ENCODE measurements at regions not wholly inside any gene's neighbourhood (a gene's known extent, or its start where the extent isn't known, plus 50 kb on each side); places are given as distances from the start of the nearest gene placed in this dataset.
"Not testable (repeated sequence)": the region's sequence is repeated elsewhere in the genome, so short reads cannot be mapped to it uniquely, and the experiment has no call there.

DNA sequence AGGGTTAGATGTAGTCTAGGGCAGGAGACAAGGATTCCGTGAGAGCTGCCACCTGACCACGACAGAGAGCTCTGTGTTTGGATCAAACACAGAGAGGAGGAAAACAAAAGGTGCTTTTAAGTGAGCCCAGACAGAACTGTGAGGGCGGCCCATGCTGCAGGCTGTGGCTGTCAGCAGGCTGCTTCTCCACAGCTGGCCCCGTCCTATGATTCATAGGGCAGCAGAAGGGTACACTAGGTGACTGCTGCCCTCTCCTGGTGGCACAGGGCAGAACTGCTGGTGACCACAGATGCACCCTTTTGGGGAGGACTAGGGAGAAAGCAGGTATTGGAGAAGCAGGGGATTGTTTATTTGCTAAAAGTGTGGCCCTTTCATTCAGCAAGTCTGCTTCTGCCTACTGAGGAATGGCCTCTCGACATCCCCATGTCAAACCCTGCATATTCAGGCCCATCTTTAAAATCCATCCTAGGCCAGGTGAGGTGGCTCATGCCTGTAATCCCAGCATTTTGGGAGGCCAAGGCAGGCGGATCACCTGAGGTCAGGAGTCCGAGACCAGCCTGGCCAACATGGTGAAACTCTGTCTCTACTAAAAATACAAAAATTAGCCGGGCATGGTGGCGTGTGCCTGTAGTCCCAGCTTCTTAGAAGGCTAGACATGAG, 234.4 kb upstream of the FRG2C start:
- H4K20me1 ChIP-seq (ENCODE audit: insufficient read depth, low read length); CTCF ChIA-PET (ENCODE audit: unreplicated experiment); H3K4me2 ChIP-seq (ENCODE audit: low read length); H3K27ac ChIP-seq (ENCODE audit: low read depth, low read length, poor library complexity, severe bottlenecking); H2AFZ ChIP-seq (ENCODE audit: low read length); H3K4me1 ChIP-seq (ENCODE audit: insufficient read depth, low read length, poor library complexity, severe bottlenecking); intact Hi-C loops (cut with micrococcal nuclease; ENCODE audit: unreplicated experiment); H3K4me3 ChIP-seq (ENCODE audit: low read depth, low read length, poor library complexity, severe bottlenecking); H3K79me2 ChIP-seq (ENCODE audit: insufficient read depth, low read depth, low read length); BruUV-seq (replicated peaks); POLR2A ChIA-PET; H3K36me3 ChIP-seq (ENCODE audit: insufficient read depth, low read length); H3K9me3 ChIP-seq (ENCODE audit: low read length); H3K9me2 ChIP-seq (ENCODE audit: insufficient read depth, low read length): not testable (repeated sequence)
- DNase-seq (ENCODE audit: low spot score), result peak; percentile 47
- TF ChIP-seq, protein P1, sequence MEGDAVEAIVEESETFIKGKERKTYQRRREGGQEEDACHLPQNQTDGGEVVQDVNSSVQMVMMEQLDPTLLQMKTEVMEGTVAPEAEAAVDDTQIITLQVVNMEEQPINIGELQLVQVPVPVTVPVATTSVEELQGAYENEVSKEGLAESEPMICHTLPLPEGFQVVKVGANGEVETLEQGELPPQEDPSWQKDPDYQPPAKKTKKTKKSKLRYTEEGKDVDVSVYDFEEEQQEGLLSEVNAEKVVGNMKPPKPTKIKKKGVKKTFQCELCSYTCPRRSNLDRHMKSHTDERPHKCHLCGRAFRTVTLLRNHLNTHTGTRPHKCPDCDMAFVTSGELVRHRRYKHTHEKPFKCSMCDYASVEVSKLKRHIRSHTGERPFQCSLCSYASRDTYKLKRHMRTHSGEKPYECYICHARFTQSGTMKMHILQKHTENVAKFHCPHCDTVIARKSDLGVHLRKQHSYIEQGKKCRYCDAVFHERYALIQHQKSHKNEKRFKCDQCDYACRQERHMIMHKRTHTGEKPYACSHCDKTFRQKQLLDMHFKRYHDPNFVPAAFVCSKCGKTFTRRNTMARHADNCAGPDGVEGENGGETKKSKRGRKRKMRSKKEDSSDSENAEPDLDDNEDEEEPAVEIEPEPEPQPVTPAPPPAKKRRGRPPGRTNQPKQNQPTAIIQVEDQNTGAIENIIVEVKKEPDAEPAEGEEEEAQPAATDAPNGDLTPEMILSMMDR (conservative IDR thresholded peaks at IDR 0.05; ENCODE audit: low read length), result peak; percentile 65

DNA sequence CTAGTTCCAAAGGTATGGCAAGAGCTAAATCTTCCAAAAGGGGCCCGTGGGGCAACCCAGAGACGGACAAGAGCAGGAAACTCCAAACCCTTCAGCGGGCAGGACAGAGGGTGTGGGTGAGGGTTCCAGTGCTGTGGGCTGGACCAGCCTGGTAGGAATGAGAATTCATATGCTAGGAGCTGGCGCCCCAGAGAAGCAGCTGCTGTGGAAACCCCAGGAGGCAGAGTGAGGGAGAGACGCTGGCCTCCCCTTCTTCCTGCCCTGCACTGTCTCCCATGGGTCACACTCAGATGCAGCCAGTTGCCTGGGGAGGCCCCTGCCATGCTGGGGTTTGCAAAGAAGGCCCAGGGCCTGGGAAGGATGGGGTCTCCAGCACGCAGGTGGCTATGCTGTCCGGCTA, 233.7 kb upstream of the FRG2C start:
- H3K79me2 ChIP-seq (ENCODE audit: insufficient read depth, low read depth, low read length); H3K4me3 ChIP-seq (ENCODE audit: low read depth, low read length, poor library complexity, severe bottlenecking); H3K27ac ChIP-seq (ENCODE audit: low read depth, low read length, poor library complexity, severe bottlenecking); H2AFZ ChIP-seq (ENCODE audit: low read length); DNase-seq (ENCODE audit: low spot score); H3K4me1 ChIP-seq (ENCODE audit: insufficient read depth, low read length, poor library complexity, severe bottlenecking); H3K4me2 ChIP-seq (ENCODE audit: low read length); BruUV-seq (replicated peaks); H3K9me3 ChIP-seq (ENCODE audit: low read length); intact Hi-C loops (cut with micrococcal nuclease; ENCODE audit: unreplicated experiment); H3K9me2 ChIP-seq (ENCODE audit: insufficient read depth, low read length); H3K36me3 ChIP-seq (ENCODE audit: insufficient read depth, low read length); POLR2A ChIA-PET; H4K20me1 ChIP-seq (ENCODE audit: insufficient read depth, low read length); CTCF ChIA-PET (ENCODE audit: unreplicated experiment): not testable (repeated sequence)

DNA sequence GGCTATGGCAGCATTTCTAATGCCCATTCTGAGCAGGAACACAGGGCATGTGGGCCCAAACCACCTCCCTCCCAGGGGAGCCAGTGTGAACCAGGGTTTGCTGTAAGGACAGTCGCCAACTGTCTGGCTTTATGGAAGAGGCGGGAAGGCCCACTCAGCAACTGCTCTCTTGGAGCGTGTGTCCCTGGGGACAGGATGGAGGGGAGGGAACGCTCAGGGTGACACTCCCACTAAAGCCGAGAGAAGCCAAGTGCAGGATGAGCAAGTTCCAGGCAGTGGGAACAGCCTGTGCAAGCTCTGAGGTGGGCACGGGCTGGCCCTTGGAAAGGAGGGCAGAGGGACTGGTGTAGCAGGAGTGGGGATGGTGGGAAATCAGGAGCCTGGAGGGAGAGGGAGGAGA, 233.0 kb upstream of the FRG2C start:
- H3K9me3 ChIP-seq (ENCODE audit: low read length); H2AFZ ChIP-seq (ENCODE audit: low read length); DNase-seq (ENCODE audit: low spot score); H3K9me2 ChIP-seq (ENCODE audit: insufficient read depth, low read length); H3K4me2 ChIP-seq (ENCODE audit: low read length); H3K79me2 ChIP-seq (ENCODE audit: insufficient read depth, low read depth, low read length); BruUV-seq (replicated peaks); H3K4me1 ChIP-seq (ENCODE audit: insufficient read depth, low read length, poor library complexity, severe bottlenecking); H4K20me1 ChIP-seq (ENCODE audit: insufficient read depth, low read length); intact Hi-C loops (cut with micrococcal nuclease; ENCODE audit: unreplicated experiment); CTCF ChIA-PET (ENCODE audit: unreplicated experiment); H3K36me3 ChIP-seq (ENCODE audit: insufficient read depth, low read length); H3K27ac ChIP-seq (ENCODE audit: low read depth, low read length, poor library complexity, severe bottlenecking); H3K4me3 ChIP-seq (ENCODE audit: low read depth, low read length, poor library complexity, severe bottlenecking); POLR2A ChIA-PET: not testable (repeated sequence)

DNA sequence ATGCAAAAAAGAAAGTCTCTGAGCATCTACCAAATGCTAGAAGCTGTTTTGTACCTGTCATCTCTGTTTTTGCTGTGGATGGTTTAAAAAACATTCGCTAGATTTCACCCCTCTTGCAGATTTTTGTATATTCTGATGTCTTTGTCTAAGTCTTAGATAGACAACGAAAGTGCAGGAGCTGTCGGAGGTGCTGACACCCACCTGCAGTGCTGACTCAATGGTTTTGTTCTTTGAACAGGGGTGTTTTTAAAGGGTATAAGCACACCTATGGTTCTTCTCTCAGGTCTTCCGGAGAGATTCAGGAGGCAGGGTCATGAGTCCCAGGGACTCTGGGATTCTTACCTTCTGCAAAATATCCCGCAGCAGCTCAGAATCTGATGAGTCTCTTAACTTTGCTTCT, 231.7 kb upstream of the FRG2C start:
- H3K27ac ChIP-seq (ENCODE audit: low read depth, low read length, poor library complexity, severe bottlenecking); H3K79me2 ChIP-seq (ENCODE audit: insufficient read depth, low read depth, low read length); DNase-seq (ENCODE audit: low spot score); H3K4me2 ChIP-seq (ENCODE audit: low read length); H3K4me3 ChIP-seq (ENCODE audit: low read depth, low read length, poor library complexity, severe bottlenecking); H4K20me1 ChIP-seq (ENCODE audit: insufficient read depth, low read length); H3K9me3 ChIP-seq (ENCODE audit: low read length); BruUV-seq (replicated peaks); POLR2A ChIA-PET; H3K4me1 ChIP-seq (ENCODE audit: insufficient read depth, low read length, poor library complexity, severe bottlenecking); H3K9me2 ChIP-seq (ENCODE audit: insufficient read depth, low read length); intact Hi-C loops (cut with micrococcal nuclease; ENCODE audit: unreplicated experiment); H2AFZ ChIP-seq (ENCODE audit: low read length); CTCF ChIA-PET (ENCODE audit: unreplicated experiment); H3K36me3 ChIP-seq (ENCODE audit: insufficient read depth, low read length): not testable (repeated sequence)

DNA sequence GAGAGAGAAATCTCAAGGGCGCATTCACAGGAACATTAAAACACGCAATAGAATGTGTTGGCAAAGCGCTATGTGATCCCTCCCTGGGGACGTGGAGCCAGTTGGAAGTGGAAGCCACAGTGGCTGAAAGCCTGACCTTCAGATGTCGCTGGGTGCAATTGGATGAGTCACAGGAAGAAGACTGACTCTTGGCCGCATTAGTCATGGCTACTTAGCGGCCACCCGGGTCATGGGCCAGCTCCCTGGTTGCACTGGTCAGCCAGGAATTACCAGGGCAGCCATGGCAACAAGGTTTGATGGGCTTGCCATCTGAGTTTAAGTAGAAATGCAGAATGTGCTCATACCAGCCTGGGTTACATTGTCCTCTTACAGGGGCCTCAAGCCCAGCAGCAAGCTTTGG, 231.2 kb upstream of the FRG2C start:
- H3K79me2 ChIP-seq (ENCODE audit: insufficient read depth, low read depth, low read length); H3K4me2 ChIP-seq (ENCODE audit: low read length); H3K4me3 ChIP-seq (ENCODE audit: low read depth, low read length, poor library complexity, severe bottlenecking); DNase-seq (ENCODE audit: low spot score); BruUV-seq (replicated peaks); H4K20me1 ChIP-seq (ENCODE audit: insufficient read depth, low read length); CTCF ChIA-PET (ENCODE audit: unreplicated experiment); POLR2A ChIA-PET; H3K36me3 ChIP-seq (ENCODE audit: insufficient read depth, low read length); intact Hi-C loops (cut with micrococcal nuclease; ENCODE audit: unreplicated experiment); H3K27ac ChIP-seq (ENCODE audit: low read depth, low read length, poor library complexity, severe bottlenecking); H2AFZ ChIP-seq (ENCODE audit: low read length); H3K9me3 ChIP-seq (ENCODE audit: low read length); H3K4me1 ChIP-seq (ENCODE audit: insufficient read depth, low read length, poor library complexity, severe bottlenecking); H3K9me2 ChIP-seq (ENCODE audit: insufficient read depth, low read length): not testable (repeated sequence)

DNA sequence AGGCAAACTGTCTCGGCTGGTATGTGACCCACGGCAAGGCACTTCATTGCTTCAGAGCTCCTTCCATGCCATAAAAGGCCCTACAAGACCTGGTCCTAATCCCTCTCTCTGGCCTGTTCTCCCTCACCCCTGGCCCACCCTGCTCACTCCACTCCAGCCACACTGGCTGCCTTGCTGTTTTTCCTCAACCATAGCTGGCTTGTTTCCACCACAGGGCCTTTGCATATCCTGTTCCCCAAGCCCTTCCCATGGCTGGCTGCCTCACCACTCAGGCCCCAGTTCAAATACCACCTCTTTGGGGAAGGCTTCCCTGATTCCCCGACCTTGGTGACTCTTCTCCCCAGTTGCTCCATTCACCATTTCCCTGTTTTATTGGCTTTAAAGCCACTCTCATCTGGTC, 230.8 kb upstream of the FRG2C start:
- H3K9me3 ChIP-seq (ENCODE audit: low read length); H3K36me3 ChIP-seq (ENCODE audit: insufficient read depth, low read length); POLR2A ChIA-PET; H3K9me2 ChIP-seq (ENCODE audit: insufficient read depth, low read length); H3K4me1 ChIP-seq (ENCODE audit: insufficient read depth, low read length, poor library complexity, severe bottlenecking); H3K79me2 ChIP-seq (ENCODE audit: insufficient read depth, low read depth, low read length); H3K27ac ChIP-seq (ENCODE audit: low read depth, low read length, poor library complexity, severe bottlenecking); BruUV-seq (replicated peaks); H2AFZ ChIP-seq (ENCODE audit: low read length); H3K4me2 ChIP-seq (ENCODE audit: low read length); H4K20me1 ChIP-seq (ENCODE audit: insufficient read depth, low read length); H3K4me3 ChIP-seq (ENCODE audit: low read depth, low read length, poor library complexity, severe bottlenecking); DNase-seq (ENCODE audit: low spot score); intact Hi-C loops (cut with micrococcal nuclease; ENCODE audit: unreplicated experiment); CTCF ChIA-PET (ENCODE audit: unreplicated experiment): not testable (repeated sequence)
